Stimulated activated CD8-positive, alpha-beta memory T cell treated with anti-CD3 and anti-CD28 coated beads, Interleukin-15, amount 100 ng/mL, for 1 hour (primary cell): ENCODE measurements at regions not wholly inside any gene's neighbourhood (a gene's known extent, or its start where the extent isn't known, plus 50 kb on each side); places are given as distances from the start of the nearest gene placed in this dataset.

Experiments
- DNase-seq: peaks from one replicate; pipeline ENCODE4 v3.0.0-alpha.2; 2020; ENCODE audit warnings: low read depth

DNA sequence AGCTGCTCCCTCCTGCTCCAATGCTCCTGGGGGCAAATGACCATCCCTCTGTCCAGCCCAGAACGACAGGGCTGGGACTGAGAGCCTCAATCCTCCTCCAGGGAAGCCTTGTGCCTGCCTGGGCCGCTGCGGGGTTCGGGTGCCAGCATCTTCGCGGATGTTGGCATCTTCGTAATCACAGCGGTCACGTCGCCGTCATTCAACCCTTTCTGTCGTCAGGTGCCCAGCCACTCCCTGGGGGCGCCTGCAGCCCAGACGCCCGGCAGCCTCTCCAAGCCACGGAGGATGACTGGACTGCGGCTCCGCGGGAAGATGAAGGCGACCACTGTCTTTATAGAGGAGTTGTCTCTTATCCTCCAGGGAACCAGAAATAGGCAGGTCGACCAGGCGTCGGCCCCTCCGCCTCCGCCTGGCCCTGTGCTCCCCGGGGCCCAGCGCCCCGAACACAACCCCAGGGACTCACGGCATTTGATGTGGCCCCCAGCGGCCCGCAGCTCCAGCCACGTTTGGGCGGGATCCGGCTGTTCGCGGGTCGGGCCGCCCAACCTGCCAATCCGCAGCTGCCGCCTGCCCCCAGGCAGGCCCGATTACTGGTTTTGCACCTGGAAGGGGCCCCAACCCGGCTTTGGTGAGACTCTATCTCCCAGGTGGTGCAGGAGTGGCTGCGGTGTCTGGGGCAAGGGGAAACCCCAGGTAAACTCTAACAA is 113.9 kb downstream of the THNSL2 start:
- DNase-seq: no peak

DNA sequence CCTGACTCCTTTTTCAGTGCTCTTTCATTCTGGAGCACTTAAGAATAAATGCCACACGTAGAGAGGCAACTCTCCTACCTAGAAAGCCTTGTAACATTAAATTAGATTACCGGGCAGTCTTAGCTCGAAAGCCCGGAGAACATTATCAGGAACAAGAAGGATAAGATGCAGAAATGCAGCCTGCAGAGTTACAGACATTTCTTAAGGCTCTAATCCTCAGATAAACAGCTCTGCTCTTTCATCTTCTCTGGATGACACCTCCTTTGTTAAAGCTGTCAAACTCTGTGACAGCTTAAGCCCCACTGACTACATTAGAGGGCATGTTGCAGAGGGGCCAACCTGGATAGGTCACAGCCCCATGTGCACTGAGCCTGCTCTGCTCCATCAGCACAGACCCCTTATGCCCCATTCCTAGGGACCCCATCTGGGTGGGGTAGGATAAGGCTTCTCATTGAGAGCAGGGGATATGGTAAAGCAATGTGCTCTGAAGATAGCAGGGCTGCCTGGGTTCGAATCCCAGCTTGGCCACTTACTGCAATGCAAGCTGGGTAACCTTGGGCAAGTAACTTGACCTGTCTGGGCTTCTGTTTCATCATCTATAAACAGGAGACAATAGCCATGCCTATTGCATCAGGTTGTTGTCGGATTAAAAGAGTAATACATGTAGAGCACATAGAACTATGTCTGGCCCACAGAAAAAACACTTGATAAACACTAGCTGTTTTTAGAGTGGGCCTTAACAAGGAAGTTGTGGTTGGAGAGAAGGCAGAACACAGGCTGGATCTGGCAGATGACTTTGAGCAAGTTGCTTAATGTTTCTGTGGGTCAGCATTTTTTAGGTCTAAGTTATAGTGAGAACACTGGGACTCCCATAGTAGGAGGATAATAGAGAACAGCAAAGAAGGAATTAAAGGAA is 111.4 kb downstream of the THNSL2 start:
- no peak for DNase-seq

DNA sequence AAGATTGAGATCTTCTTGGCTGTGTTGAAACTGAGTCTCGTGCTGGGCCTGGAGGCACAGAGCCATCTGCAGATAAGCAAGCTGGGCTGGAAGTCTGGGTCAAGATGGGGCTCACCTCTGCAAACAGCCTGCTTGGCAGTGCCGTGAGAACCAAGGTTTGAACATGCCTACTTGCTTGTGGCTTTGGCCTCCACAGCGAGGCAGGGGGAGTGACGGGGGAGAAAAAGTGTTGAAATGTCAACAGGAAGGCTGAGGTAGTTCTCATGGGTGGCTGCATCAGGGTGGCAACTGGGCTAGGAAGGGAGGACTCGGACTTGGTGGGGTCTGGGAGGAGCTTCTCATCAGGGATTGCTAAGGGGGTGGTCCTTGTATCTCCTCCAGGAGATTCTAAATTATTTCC is 99.7 kb downstream of the THNSL2 start:
- no peak for DNase-seq

DNA sequence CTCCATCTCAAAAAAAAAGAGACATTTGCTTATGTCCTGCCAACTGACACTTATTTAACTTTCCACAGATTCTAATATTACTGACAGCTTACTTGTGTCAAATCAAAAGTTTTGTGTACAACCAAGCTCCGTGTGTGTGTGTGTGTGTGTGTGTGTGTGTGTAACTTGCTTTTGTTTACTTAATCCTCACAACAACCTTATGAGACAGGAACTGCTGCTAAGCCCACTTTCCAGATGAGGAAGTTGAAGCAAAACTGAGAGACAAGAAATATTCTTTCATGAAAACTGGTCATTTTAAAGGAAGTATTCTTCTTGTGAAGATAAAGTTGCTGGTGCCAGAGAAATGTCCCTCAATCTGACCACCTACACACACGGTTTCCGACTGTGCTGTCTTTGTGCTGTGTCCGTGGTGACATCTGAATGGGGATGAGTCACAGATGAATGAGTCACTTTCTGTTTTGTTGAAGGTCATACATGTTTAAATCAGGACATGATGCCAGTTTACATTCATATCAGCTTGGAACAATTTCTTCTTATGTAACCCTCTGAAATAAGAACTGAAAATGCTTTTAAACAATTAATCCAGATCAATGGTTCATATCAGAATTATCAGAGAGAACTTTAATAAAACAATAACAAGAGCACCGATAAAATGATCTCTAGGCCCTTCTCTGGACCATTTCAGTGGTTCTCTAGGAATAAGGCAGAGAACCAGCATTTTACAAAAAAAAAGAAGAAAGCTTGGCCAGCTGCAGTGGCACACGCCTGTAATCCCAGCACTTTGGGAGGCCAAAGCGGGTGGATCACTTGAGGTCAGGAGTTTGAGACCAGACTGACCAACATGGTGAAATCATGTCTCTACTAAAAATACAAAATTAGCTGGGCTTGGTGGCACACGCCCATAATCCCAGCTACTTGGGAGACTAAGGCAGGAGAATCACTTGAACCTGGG is 95.5 kb downstream of the THNSL2 start:
- DNase-seq: no peak

DNA sequence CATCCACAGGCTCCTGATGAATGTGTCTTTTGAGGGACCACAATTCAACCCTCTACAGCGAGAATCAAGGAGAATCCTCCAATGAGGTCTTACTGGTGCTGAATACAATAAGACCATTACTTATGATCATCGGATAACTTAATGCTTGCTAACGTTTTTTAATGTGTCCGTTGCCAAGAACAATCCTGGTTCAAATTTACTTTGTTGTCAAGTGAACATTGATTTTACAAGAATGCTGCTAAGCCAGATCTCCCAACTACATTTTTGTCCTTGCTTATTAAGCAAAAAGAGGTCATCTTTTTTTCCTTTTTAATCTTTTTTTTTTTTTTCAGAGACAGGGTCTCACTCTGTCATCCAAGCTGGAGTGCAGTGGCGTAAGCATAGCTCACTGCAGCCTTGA is 93.7 kb downstream of the THNSL2 start:
- no peak for DNase-seq

DNA sequence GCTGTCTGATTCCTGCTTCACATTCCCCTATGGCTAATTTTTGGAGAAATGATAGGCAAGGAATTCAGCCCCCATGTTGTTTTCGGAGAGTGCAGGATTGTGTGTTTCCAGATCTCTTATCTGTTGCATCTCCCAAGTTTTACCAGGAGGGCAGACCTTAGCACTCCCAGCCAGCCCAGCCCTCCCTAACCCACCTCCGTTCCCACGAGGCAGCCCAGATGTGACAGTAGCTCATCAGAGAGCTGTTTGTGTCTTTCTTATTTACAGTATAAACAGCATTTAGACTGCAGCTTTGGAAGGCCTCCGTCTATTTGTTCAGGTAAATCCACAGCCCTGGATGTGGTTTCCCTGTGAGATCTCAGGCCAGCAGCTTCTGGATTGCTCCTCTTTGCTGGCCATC is 91.6 kb downstream of the THNSL2 start:
- DNase-seq: no peak

DNA sequence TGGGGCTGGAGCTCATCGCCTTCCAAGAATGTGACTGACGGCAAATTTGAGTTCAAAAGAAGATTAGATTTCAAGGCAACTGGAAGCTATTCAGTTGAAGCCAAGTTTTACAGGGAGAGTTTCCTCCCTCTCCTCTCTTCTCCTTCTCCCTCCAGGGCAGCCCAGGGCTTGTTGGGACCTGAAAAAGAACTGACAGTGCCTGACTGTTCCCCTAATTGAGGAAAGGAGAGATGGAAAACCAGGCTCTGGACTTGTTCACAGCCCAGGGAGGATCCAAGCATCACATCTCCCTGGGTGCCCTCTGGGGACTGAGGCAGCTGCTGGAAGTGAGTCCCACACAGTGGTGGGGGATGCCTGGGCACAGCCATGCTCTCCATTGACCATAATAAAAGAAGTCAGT is 88.1 kb downstream of the THNSL2 start:
- DNase-seq: no peak

DNA sequence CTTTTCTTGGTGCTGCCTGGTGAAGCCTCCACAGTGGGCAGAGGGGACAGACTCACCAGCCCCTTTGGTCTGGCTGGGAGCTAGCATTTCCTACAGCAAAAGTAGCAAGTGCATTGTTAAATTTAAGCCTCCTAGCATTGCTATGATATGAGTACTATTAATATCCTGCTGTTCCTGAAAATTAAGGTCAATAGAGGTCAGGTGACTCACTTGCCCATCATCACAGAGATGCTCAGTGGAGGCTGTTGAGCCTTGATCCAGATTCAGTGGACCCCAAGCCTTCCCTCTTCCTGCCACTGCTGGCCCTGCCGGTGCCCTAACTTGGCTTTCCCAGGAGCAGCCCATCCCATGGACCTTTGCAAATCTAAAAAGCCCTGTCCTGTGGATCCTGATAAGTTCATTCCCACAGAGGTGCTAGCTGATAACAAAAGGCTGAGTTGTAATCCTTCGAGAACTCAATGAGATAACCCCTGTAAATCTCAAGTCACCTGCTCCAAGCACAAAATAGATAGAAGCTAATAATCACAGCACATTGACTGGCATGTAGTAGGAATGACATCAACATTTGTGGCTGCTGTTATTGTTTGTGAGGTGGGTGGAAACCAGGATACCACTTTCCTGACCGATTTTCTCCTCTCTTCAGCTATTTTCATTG is 84.4 kb downstream of the THNSL2 start:
- DNase-seq: no peak

DNA sequence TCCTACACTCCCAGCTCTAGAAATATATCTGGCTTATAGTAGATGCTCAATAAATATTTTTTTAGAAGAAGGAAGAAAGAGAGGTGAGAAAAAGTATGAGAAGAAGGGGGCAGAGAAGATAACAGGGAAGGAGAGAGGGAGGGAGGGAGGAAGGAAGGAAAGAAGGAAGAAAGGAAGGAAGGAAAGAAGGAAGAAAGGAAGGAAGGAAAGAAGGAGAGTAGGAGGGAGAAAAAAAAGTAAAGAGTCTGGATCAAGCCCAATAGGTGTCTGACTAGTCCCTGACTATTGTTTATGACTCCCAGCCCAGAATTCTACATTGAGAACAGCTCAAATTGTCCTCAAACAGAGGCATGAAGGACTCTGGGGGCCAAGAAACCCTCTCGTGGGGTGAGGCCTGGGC is 83.9 kb downstream of the THNSL2 start:
- no peak for DNase-seq

DNA sequence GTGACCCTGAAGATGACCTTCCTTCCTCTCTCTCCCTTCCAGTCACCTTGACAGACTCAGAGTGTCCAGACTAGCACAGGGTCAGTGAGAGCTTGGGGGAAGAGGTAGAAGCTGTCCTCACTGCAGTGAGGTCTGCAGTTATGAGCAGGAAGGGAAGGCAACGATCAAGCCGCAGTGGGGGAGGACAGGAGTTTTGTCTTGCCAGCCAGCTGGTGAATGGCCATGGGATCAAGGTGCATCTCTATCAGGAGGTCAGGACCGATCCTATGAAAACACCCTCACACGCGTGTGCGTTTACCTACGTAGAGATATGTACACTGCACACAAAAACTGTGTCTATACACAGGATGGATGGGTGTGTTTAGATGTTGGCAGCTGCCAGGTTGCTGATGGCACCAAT is 83.2 kb downstream of the THNSL2 start:
- no peak for DNase-seq

DNA sequence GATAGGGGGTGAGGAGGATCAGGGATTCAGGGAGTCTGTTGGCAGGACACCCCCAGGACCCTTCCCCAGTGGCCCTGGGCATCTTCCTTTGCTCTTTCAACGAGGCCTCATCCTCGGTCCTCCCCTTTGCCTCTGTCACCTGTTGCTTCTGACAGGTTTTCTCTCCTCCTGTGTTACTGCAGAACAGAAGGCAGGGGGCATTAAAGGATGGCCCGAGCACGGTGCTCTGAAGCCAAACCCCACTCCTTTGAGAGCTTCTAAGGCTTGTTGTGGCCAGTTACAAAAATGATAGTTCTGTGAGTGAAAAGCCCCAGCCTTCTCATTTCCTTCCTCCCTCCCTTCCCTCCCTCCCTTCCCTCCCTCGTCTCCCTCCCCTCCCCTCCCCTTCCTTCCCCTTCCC is 82.5 kb downstream of the THNSL2 start:
- DNase-seq: no peak

DNA sequence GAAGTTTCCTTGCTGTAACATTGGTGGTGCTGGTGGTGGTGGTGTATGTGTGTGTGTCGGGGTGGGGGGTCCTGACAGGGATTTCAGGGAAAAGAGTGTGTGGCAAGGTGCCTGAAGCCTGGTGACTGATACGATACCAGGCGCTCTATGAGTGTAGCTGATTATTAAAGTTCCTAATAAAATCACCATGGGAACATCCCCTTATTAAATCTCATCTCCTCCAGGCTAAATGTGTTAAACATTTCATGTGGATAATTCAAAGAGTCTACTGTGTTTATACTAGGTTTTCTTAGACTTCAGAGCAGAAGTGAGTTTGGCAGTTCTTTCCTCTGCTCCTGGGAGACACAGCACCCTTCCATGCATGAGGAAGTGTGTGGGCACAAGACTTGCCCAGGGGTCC is 82.0 kb downstream of the THNSL2 start:
- no peak for DNase-seq

DNA sequence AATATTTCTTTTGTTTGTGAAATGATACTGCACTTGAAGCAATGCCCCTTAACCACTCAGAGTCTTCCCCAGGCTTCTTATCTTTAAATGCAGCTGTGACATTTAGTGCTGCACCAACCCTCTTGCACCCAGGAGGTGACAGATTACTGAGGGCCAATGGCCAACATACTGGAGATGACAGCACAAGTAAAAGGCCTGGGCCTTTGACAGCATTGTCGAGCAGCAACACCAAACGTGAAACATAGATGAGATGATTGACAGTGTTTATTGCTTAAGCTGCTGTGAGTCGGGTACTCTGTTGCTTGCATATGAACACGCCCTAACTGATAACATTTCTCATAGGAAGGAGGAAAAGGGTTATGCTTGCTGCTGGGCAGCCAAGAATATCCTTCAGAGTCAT is 80.3 kb downstream of the THNSL2 start:
- DNase-seq: no peak

DNA sequence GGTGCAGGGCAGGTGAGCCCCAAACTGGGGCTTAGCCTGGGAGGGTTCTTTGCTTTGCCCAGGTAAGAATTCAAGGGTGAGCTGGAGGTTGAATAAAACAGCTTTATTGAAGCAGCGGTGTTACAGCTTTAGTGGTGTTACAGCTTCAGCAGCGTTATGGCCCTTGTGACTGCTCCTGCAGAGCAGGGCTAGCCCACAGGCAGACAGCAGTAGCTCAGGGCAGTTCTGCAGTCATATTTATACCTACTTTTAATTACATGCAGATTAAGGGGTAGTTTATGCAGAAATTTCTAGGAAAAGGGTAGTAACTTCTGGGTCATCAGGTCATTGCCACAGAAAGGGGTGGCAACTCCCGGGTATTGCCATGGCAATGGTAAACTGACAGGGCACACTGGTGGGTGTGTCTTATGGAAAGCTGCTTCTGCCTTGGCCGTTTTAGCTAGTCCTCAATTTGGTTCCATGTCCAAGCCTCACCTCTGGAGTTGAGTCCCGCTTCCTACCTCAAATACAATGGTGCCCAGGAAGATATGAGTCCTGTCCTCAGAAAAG is 78.2 kb downstream of the THNSL2 start:
- no peak for DNase-seq

DNA sequence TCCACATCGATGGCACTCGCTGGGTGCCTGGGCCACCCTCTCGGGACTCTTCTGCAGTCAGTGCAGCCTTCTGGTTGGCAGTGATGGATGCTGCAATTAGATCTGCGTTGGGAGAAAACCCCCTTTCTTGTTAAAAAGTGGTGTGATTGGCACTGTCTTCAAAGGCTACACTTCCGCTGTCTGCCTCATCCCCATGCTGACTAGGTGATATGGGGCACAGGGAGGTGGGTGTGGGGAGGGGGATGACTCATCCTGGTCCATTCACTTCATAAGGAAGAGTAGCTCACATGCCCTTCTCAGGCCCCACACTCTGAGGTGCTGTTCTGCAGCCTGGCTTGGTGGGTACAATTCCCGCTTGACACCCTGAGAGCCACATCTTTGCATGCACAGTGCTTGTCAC is 77.4 kb downstream of the THNSL2 start:
- DNase-seq: no peak

DNA sequence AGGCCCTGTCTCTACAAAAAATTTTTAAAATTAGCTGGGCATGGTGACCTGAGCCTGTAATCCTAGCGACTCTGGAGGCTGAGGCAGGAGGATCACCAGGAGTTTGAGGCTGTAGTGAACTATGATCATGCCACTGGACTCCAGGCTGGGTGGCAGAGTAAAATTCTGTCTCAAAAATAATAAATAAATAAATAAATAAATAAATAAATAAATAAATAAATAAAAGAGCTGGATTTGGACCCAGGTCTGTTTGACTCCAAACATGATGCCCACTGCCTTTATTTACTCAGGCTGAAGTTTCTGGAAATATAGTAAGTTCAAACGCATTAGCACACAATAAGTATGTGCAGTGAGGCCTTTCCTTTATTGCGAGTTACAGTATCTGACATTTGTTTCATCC is 75.0 kb downstream of the THNSL2 start:
- no peak for DNase-seq

DNA sequence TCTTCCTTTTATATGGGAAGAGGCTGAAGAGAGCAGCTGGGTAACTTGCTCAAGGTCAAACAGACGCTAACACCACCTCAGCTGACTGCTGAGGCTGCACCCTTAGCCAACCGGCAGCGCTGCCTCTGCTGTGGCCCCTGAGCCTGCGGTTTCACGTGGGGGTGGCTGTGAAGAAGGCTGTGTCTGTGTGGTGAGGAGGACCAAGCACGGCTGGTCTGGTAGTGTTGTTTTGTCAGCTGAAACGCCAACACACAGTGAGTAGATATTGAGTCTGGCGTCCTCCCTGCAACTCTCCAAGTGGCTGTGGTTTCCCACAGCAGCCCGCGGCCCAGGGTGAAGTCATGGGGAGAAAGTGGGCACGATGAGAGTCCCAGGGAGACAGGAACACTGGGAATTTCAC is 69.6 kb downstream of the THNSL2 start:
- no peak for DNase-seq

DNA sequence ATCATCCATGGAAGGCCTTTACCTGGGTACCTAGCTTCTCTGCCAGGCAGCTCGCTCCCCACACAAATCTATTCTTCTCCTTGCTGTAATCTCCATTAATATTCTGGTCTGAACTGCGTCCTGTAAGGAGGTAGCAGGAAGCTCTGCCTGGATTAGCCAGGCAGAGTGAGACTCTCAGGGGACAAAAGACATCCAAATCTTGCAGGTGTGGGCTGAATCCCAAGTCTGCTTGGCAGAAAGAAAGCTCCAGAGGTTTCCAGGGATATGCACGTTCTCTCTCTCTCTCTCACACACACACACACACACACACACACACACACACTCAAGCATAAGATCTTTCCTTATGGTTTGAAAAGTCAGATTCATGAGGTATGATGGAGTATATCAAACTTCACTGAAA is 66.5 kb downstream of the THNSL2 start:
- no peak for DNase-seq
